ENCODE measurements at regions not wholly inside any gene's neighbourhood (a gene's known extent, or its start where the extent isn't known, plus 50 kb on each side); places are given as distances from the start of the nearest gene placed in this dataset.

GRCh38 chr11:69939551-69940245 is 120.5 kb upstream of the FGF3 start:
- TF ChIP-seq, protein P1, sequence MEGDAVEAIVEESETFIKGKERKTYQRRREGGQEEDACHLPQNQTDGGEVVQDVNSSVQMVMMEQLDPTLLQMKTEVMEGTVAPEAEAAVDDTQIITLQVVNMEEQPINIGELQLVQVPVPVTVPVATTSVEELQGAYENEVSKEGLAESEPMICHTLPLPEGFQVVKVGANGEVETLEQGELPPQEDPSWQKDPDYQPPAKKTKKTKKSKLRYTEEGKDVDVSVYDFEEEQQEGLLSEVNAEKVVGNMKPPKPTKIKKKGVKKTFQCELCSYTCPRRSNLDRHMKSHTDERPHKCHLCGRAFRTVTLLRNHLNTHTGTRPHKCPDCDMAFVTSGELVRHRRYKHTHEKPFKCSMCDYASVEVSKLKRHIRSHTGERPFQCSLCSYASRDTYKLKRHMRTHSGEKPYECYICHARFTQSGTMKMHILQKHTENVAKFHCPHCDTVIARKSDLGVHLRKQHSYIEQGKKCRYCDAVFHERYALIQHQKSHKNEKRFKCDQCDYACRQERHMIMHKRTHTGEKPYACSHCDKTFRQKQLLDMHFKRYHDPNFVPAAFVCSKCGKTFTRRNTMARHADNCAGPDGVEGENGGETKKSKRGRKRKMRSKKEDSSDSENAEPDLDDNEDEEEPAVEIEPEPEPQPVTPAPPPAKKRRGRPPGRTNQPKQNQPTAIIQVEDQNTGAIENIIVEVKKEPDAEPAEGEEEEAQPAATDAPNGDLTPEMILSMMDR (IDR thresholded peaks at IDR 0.05; ENCODE audit: control insufficient read depth, insufficient read depth, low read depth, low read length, missing control alignments): no peak
- no peak for DNase-seq (ENCODE audit: low read depth)
- H3K4me3 ChIP-seq (ENCODE audit: control insufficient read depth, low read depth, low read length): no peak overlapping the region

DNA sequence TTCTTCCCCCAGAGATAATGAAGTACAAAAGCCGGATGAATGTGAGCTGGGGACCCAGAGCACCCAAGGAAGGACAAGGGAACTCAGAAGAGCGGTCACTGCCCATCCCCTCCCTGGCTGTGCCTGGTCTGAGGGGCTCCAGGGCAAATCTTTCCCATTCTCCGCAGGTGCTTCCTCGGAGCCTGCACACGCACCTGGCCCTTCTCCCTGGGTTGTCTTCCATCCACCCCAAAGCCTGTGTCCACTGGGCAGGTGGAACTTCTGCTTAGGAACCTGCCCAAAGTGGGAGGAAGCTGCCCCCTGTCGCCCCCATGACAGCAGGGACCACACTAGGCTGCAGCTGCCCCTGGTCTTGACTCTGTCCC is 121.0 kb upstream of the FGF3 start:
- H3K4me3 ChIP-seq (ENCODE audit: control insufficient read depth, low read depth, low read length): no peak overlapping the region
- TF ChIP-seq, protein P1 (IDR thresholded peaks at IDR 0.05; ENCODE audit: control insufficient read depth, insufficient read depth, low read depth, low read length, missing control alignments): no peak
- DNase-seq (ENCODE audit: low read depth): no peak

- TF ChIP-seq, protein P1 (IDR thresholded peaks at IDR 0.05; ENCODE audit: control insufficient read depth, insufficient read depth, low read depth, low read length, missing control alignments): no peak
- DNase-seq (ENCODE audit: low read depth): no peak
- H3K4me3 ChIP-seq (ENCODE audit: control insufficient read depth, low read depth, low read length): no peak overlapping the region
Observed at GRCh38 chr11:69941546-69942332, 122.5 kb upstream of the FGF3 start.

DNA sequence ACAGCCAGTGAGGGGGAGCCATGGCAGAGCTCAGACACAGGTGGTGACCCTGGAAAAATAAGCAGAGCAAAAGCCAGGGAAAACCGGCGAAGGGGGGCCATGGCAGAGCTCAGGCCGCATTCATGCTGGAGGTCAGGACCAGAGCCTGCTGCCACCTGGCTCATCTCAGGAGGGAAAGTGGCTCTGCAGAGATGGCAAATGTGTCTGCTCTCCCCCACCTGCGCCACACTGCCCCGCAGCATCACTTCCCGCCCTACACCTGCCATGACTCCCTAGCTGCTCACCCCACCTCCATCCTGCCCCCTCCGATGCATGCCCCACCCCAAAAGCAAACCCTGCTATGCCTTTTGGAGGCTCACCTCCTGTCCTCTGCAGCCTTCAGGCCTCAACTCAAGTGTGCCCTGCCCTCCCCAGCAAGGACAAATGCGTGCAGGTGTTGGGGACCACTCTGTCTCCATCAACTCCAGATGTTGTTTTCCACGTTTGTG is 123.2 kb upstream of the FGF3 start:
- no peak overlapping the region for H3K4me3 ChIP-seq (ENCODE audit: control insufficient read depth, low read depth, low read length)
- TF ChIP-seq, protein P1 (IDR thresholded peaks at IDR 0.05; ENCODE audit: control insufficient read depth, insufficient read depth, low read depth, low read length, missing control alignments): no peak
- DNase-seq (ENCODE audit: low read depth): no peak

DNA sequence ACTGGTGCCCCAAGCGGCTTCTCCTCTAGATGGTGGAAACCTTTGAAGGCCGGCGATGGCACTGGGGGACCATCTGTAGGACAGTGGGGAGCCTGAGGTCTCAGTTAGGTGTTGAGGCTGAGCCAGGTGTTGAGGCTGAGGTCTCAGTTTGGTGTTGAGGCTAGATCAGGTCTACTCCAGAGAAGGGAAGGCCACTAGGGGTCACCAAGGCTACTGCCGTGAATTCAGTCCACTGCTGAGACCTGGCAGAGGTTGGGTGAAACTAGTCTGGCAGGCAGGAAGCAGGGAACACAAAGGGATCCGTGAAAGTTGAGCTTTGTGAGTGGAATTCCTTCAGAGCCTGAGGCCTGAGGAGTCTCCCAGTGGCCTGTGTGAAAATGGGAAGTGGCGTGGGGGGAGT is 123.8 kb upstream of the FGF3 start:
- H3K4me3 ChIP-seq (ENCODE audit: control insufficient read depth, low read depth, low read length): no peak overlapping the region
- TF ChIP-seq, protein P1 (IDR thresholded peaks at IDR 0.05; ENCODE audit: control insufficient read depth, insufficient read depth, low read depth, low read length, missing control alignments): peak; percentile 44
- DNase-seq (ENCODE audit: low read depth): no peak

- H3K4me3 ChIP-seq (ENCODE audit: control insufficient read depth, low read depth, low read length): no peak overlapping the region
- TF ChIP-seq, protein P1 (IDR thresholded peaks at IDR 0.05; ENCODE audit: control insufficient read depth, insufficient read depth, low read depth, low read length, missing control alignments): no peak
- no peak for DNase-seq (ENCODE audit: low read depth)
Observed at GRCh38 chr11:69943506-69943905, 124.3 kb upstream of the FGF3 start.

All from AG09309 (cell line).